Astrocyte of the spinal cord (primary cell): ENCODE measurements at regions not wholly inside any gene's neighbourhood (a gene's known extent, or its start where the extent isn't known, plus 50 kb on each side); places are given as distances from the start of the nearest gene placed in this dataset.
A peak's percentile ranks its signal among the peaks of the same experiment; 100 is the strongest.

Source experiments
- DNase-seq: peaks from one replicate; pipeline ENCODE4 v3.0.0; 2011; ENCODE audit warnings: low read depth, low spot score
- H3K4me3 ChIP-seq: 2 replicates; pipeline ENCODE4 v1.5.1; 2011; ENCODE audit warnings: low read depth, mild to moderate bottlenecking, low read length, moderate library complexity
- in situ Hi-C: cut with HindIII; loops from 2 replicates; pipeline ENCODE4 v1.10.0; 2017; ENCODE audit warnings: low sequenced_read_pairs
- TF ChIP-seq, protein P1 (sequence below): IDR thresholded peaks from 2 replicates; pipeline ENCODE4 v1.5.1; 2012; ENCODE audit warnings: low read depth, mild to moderate bottlenecking, low read length, inconsistent platforms

GRCh38 chr2:118535818-118536212 lies 311.6 kb downstream of the EN1 start:
- in situ Hi-C loops: no loop called here
- no peak overlapping the region for H3K4me3 ChIP-seq
- TF ChIP-seq, protein P1, sequence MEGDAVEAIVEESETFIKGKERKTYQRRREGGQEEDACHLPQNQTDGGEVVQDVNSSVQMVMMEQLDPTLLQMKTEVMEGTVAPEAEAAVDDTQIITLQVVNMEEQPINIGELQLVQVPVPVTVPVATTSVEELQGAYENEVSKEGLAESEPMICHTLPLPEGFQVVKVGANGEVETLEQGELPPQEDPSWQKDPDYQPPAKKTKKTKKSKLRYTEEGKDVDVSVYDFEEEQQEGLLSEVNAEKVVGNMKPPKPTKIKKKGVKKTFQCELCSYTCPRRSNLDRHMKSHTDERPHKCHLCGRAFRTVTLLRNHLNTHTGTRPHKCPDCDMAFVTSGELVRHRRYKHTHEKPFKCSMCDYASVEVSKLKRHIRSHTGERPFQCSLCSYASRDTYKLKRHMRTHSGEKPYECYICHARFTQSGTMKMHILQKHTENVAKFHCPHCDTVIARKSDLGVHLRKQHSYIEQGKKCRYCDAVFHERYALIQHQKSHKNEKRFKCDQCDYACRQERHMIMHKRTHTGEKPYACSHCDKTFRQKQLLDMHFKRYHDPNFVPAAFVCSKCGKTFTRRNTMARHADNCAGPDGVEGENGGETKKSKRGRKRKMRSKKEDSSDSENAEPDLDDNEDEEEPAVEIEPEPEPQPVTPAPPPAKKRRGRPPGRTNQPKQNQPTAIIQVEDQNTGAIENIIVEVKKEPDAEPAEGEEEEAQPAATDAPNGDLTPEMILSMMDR: no peak
- no peak for DNase-seq

- TF ChIP-seq, protein P1: no peak
- no peak overlapping the region for H3K4me3 ChIP-seq
- no peak for DNase-seq
- in situ Hi-C loops: no loop called here
Observed at GRCh38 chr2:118535171-118535817, 312.2 kb downstream of the EN1 start.

GRCh38 chr2:118530976-118531375 lies 316.5 kb downstream of the EN1 start:
- H3K4me3 ChIP-seq: no peak overlapping the region
- peak; percentile 33 for DNase-seq
- in situ Hi-C loops: no loop called here
- TF ChIP-seq, protein P1: no peak

- no peak for DNase-seq
- in situ Hi-C loops: no loop called here
- H3K4me3 ChIP-seq: no peak overlapping the region
- TF ChIP-seq, protein P1: no peak
Observed at GRCh38 chr2:118529908-118530599, 317.4 kb downstream of the EN1 start.

GRCh38 chr2:118527571-118527970 lies 319.9 kb downstream of the EN1 start:
- H3K4me3 ChIP-seq: no peak overlapping the region
- no peak for DNase-seq
- in situ Hi-C loops: no loop called here
- TF ChIP-seq, protein P1: no peak

- DNase-seq: no peak
- TF ChIP-seq, protein P1: no peak
- no peak overlapping the region for H3K4me3 ChIP-seq
- in situ Hi-C loops: no loop called here
Observed at GRCh38 chr2:118525346-118525745, 322.1 kb downstream of the EN1 start.
